Astrocyte (in vitro differentiated cells and primary cell): ENCODE measurements at regions not wholly inside any gene's neighbourhood (a gene's known extent, or its start where the extent isn't known, plus 50 kb on each side); places are given as distances from the start of the nearest gene placed in this dataset.

Experiments used
- CTCF ChIP-seq: IDR thresholded peaks from 2 replicates; pipeline ENCODE4 v1.5.1; 2011; ENCODE audit warnings: low read depth, mild to moderate bottlenecking, inconsistent platforms, low read length, moderate library complexity; ENCODE audit not compliant: insufficient read depth
- EZH2 ChIP-seq: IDR thresholded peaks from 2 replicates; pipeline ENCODE4 v1.6.1; 2012; ENCODE audit warnings: mild to moderate bottlenecking, low read length, inconsistent platforms; ENCODE audit not compliant: insufficient read depth

GRCh38 chr22:46036558-46037408 is 59.8 kb upstream of the WNT7B start:
- TF ChIP-seq CTCF: no peak
- TF ChIP-seq EZH2: no peak
